Erythroblast (primary cell): ENCODE measurements at regions not wholly inside any gene's neighbourhood (a gene's known extent, or its start where the extent isn't known, plus 50 kb on each side); places are given as distances from the start of the nearest gene placed in this dataset.
A peak's percentile ranks its signal among the peaks of the same experiment; 100 is the strongest.
"Not testable (repeated sequence)": the region's sequence is repeated elsewhere in the genome, so short reads cannot be mapped to it uniquely, and the experiment has no call there.

ENCODE experiments used
- DNase-seq, 2 experiments: peaks; one replicate each; lab custom pipeline; 2025; lab: John Stamatoyannopoulos, UW
- GATA1 ChIP-seq: IDR thresholded peaks from 2 replicates; pipeline ENCODE4 v1.6.1; 2011; ENCODE audit warnings: low read depth, mild to moderate bottlenecking, control low read depth, low read length, moderate library complexity
- POLR2A ChIP-seq: IDR thresholded peaks from 2 replicates; pipeline ENCODE4 v1.6.1; 2011; ENCODE audit warnings: mild to moderate bottlenecking, low read length

- DNase-seq, result no peak
- no peak for TF ChIP-seq POLR2A
- no peak for TF ChIP-seq GATA1
These were observed 94.6 kb upstream of the NANOGP8 start for GRCh38 chr15:35179739-35180138.

- not testable (repeated sequence) for DNase-seq
These were observed 93.1 kb upstream of the NANOGP8 start for GRCh38 chr15:35178186-35178585.

DNA sequence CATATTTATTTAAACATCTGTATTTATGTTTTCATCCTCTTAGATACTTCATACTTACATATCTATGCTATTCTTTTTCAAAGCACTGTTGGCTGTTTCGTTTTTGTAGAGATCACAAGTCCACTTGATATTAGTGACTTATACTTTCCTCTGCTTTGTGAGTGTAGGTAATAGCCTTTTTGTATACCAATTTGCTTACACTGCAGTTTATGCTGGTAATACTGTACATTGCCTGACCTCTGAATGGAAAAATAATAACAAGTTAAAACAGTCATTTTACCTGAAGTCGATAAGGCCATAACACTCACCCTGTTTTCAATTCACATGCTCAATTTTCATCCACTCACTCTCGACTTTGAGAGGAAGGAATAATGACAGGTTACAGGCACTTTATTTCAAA lies 89.9 kb upstream of the NANOGP8 start:
- peak in 1 of 2 experiments; percentile 28 for DNase-seq
- TF ChIP-seq POLR2A, result no peak
- no peak for TF ChIP-seq GATA1

GRCh38 chr15:35173444-35174118 lies 88.5 kb upstream of the NANOGP8 start:
- TF ChIP-seq POLR2A (no peak), GATA1 (no peak)
- DNase-seq, result peak; percentile 87 to 91

GRCh38 chr15:35170207-35170606 lies 85.1 kb upstream of the NANOGP8 start:
- no peak for DNase-seq
- TF ChIP-seq GATA1, result no peak
- no peak for TF ChIP-seq POLR2A

- peak; percentile 6 to 45 for DNase-seq
- TF ChIP-seq GATA1 (no peak), POLR2A (no peak)
These were observed 83.4 kb upstream of the NANOGP8 start for GRCh38 chr15:35168464-35168863.

DNA sequence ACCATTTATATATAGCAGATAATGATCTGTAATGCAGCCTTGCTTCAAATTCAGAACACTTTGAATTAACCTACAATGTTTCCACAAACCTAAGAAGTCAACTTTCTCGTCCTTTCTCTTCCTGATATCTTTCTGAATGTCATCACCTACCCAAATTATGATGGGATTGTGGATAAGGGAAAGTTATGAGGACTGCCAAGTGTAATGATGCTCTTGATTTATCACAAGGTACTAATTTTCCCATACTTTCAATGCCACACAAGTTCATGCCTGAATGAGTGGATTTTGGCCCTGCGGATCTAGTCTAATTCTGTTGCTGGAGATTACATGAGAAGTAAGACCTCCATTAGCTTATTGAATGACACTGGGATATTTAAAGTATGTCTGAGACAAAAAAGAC lies 82.6 kb upstream of the NANOGP8 start:
- TF ChIP-seq GATA1 (no peak), POLR2A (no peak)
- peak; percentile 18 to 50 for DNase-seq

- peak; percentile 92 to 96 for DNase-seq
- peak; percentile 72 for TF ChIP-seq GATA1
- TF ChIP-seq POLR2A, result no peak
These were observed 81.8 kb upstream of the NANOGP8 start for GRCh38 chr15:35166730-35167359.

GRCh38 chr15:35161694-35162093 lies 76.6 kb upstream of the NANOGP8 start:
- DNase-seq, result no peak
- TF ChIP-seq POLR2A (no peak), GATA1 (no peak)

DNA sequence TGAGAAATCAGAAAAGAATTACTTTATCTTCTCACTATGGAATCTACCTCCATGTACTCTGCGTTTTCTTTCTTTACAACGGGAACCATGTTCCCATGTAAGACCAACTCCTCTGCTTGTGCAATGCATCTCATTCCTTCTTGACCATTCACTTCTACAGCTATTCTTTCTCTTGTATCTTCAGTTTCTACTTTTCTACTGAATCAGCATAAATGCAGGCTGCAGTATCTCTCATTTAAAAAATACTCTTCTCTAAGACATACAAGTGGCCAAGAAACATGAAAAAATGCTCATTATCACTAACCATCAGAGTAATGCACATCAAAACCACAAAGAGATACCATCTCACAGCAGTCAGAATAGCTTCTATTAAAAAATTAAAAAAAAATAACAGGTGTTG lies 74.1 kb upstream of the NANOGP8 start:
- DNase-seq, result peak in 1 of 2 experiments; percentile 3
- TF ChIP-seq POLR2A (no peak), GATA1 (no peak)

GRCh38 chr15:35151782-35152181 lies 66.7 kb upstream of the NANOGP8 start:
- TF ChIP-seq GATA1, result no peak
- TF ChIP-seq POLR2A, result no peak

GRCh38 chr15:35151381-35151780 lies 66.3 kb upstream of the NANOGP8 start:
- no peak for TF ChIP-seq POLR2A
- TF ChIP-seq GATA1, result no peak
- DNase-seq, result no peak

More at GRCh38 chr15:35151782-35152181, 66.7 kb upstream of the NANOGP8 start:
- DNase-seq, result no peak

- no peak for DNase-seq
- TF ChIP-seq GATA1 (no peak), POLR2A (no peak)
These were observed 65.3 kb upstream of the NANOGP8 start for GRCh38 chr15:35150361-35150760.

GRCh38 chr15:35145336-35145735 lies 60.2 kb upstream of the NANOGP8 start:
- DNase-seq, result no peak
- no peak for TF ChIP-seq GATA1
- TF ChIP-seq POLR2A, result no peak

DNA sequence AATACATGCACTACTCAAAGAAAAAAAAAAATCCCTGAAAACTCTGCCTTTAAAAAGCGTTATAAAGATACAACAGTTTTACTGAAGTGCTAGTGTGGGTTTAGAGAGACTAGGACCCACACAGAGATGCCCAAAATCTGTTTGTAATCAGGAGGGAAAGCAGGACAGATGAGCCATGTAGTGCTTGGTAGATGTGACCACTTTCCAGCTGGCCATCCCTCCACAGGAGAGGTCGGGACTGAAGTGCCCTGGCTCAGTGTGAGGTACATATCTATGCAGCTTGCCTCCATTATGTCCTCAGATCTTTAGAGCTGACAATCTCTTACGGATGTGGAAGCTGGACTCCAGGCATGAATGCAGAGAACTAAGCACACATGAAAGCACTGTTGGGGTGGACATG lies 57.5 kb upstream of the NANOGP8 start:
- DNase-seq, result no peak
- TF ChIP-seq GATA1 (no peak), POLR2A (no peak)
